ENCODE measurements at regions not wholly inside any gene's neighbourhood (a gene's known extent, or its start where the extent isn't known, plus 50 kb on each side); places are given as distances from the start of the nearest gene placed in this dataset.

- no peaks in the 10 kb centered on the region for H3K27me3 ChIP-seq (ENCODE audit: control insufficient read depth, insufficient read depth, low read length)
- H3K4me3 ChIP-seq (ENCODE audit: low read depth, low read length), result no peak overlapping the region
- no peak for TF ChIP-seq CTCF (IDR thresholded peaks at IDR 0.05; ENCODE audit: insufficient read depth, low read length, poor library complexity, severe bottlenecking)
- no peaks in the 10 kb centered on the region for H3K36me3 ChIP-seq (ENCODE audit: control insufficient read depth, insufficient read depth, low read length)
- peak; percentile 16 for DNase-seq (ENCODE audit: low read depth)
Observed at GRCh38 chr2:58562276-58562675, 321.2 kb upstream of the FANCL start.

- no peak for TF ChIP-seq CTCF (IDR thresholded peaks at IDR 0.05; ENCODE audit: insufficient read depth, low read length, poor library complexity, severe bottlenecking)
- Histone ChIP-seq H3K27me3 (ENCODE audit: control insufficient read depth, insufficient read depth, low read length) (no peaks in the 10 kb centered on the region), H3K4me3 (ENCODE audit: low read depth, low read length) (no peak overlapping the region), H3K36me3 (ENCODE audit: control insufficient read depth, insufficient read depth, low read length) (no peaks in the 10 kb centered on the region)
- no peak for DNase-seq (ENCODE audit: low read depth)
Observed at GRCh38 chr2:58560531-58560930, 319.4 kb upstream of the FANCL start.

- Histone ChIP-seq H3K36me3 (ENCODE audit: control insufficient read depth, insufficient read depth, low read length) (no peaks in the 10 kb centered on the region), H3K27me3 (ENCODE audit: control insufficient read depth, insufficient read depth, low read length) (no peaks in the 10 kb centered on the region), H3K4me3 (ENCODE audit: low read depth, low read length) (no peak overlapping the region)
- no peak for TF ChIP-seq CTCF (IDR thresholded peaks at IDR 0.05; ENCODE audit: insufficient read depth, low read length, poor library complexity, severe bottlenecking)
- no peak for DNase-seq (ENCODE audit: low read depth)
Observed at GRCh38 chr2:58558881-58559280, 317.8 kb upstream of the FANCL start.

- DNase-seq (ENCODE audit: low read depth), result no peak
- Histone ChIP-seq H3K36me3 (ENCODE audit: control insufficient read depth, insufficient read depth, low read length) (no peaks in the 10 kb centered on the region), H3K27me3 (ENCODE audit: control insufficient read depth, insufficient read depth, low read length) (no peaks in the 10 kb centered on the region), H3K4me3 (ENCODE audit: low read depth, low read length) (no peak overlapping the region)
- TF ChIP-seq CTCF (IDR thresholded peaks at IDR 0.05; ENCODE audit: insufficient read depth, low read length, poor library complexity, severe bottlenecking), result no peak
Observed at GRCh38 chr2:58557176-58557575, 316.1 kb upstream of the FANCL start.

GRCh38 chr2:58553937-58554336 is 312.8 kb upstream of the FANCL start:
- no peak for DNase-seq (ENCODE audit: low read depth)
- Histone ChIP-seq H3K27me3 (ENCODE audit: control insufficient read depth, insufficient read depth, low read length) (no peaks in the 10 kb centered on the region), H3K36me3 (ENCODE audit: control insufficient read depth, insufficient read depth, low read length) (no peaks in the 10 kb centered on the region), H3K4me3 (ENCODE audit: low read depth, low read length) (no peak overlapping the region)
- peak; percentile 19 for TF ChIP-seq CTCF (IDR thresholded peaks at IDR 0.05; ENCODE audit: insufficient read depth, low read length, poor library complexity, severe bottlenecking)

GRCh38 chr2:58553522-58553921 is 312.4 kb upstream of the FANCL start:
- H3K36me3 ChIP-seq (ENCODE audit: control insufficient read depth, insufficient read depth, low read length), result no peaks in the 10 kb centered on the region
- no peak for TF ChIP-seq CTCF (IDR thresholded peaks at IDR 0.05; ENCODE audit: insufficient read depth, low read length, poor library complexity, severe bottlenecking)

More at GRCh38 chr2:58553522-58553921, 312.4 kb upstream of the FANCL start:
- Histone ChIP-seq H3K4me3 (ENCODE audit: low read depth, low read length) (no peak overlapping the region), H3K27me3 (ENCODE audit: control insufficient read depth, insufficient read depth, low read length) (no peaks in the 10 kb centered on the region)
- no peak for DNase-seq (ENCODE audit: low read depth)

All from kidney epithelial cell (primary cell).